GM19438 (cell line): ENCODE measurements at regions not wholly inside any gene's neighbourhood (a gene's known extent, or its start where the extent isn't known, plus 50 kb on each side); places are given as distances from the start of the nearest gene placed in this dataset.

Experiments used
- ATAC-seq: cut with Tn5 transposase; IDR thresholded peaks from one replicate; pipeline ENCODE4 v1.9.1; 2021; ENCODE audit warnings: low read depth; ENCODE audit not compliant: unreplicated experiment

GRCh38 chr10:43816351-43817321, 168.0 kb upstream of the ZNF32 start:
- peak; percentile 99 for ATAC-seq

DNA sequence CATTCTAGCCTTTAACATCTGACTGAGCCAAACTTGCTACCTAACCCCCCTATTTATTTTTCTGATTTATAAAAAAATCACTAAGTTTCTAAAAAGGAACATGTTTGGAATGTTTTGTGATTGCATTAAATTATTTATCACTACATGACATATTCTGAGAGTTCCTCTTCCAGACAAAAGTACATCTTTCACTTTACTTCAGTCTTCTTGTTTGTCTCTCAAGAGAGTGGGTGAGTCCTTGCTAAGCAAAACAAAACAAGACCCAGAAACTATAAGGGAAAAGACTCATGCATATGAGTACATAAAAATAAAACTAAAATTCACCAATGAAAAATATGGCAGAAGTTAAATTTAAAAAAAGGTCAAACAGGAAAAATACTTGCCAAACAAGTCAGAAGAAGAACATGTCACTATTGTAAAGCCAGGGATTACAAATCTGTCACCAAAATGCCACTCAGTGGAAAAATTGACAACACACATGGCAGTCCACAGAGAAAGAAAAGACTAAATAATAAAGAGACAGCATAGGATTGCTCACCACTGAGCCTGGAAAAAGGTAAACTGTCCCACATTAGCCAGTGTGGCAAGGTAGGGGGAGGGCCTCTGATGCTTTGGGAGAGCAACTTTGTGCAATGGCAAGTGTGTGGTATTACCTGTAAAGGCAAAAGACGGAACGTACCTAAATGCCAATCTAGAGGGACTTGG, 166.7 kb upstream of the ZNF32 start:
- ATAC-seq = no peak

DNA sequence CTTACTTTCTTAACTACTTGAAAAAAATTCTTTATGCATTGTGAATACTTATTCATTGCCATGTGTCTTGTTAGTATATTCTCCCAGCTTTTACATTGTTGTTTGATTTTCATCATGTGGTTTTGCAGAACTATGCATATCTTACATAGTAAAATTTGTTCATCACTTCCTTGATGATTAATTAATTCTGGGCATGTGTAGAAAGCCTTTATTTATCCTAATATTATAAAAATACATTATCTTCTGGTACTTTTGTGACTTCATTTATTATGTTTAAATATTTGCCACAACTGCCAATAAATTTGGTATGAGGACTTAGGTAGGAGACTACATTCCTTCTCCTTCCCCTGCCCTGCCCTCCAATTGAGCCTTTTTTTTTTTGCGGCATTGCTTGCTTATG, 166.0 kb upstream of the ZNF32 start:
- no peak for ATAC-seq

GRCh38 chr10:43811871-43812270, 163.2 kb upstream of the ZNF32 start:
- no peak for ATAC-seq

GRCh38 chr10:43809211-43809930, 160.7 kb upstream of the ZNF32 start:
- no peak for ATAC-seq

GRCh38 chr10:43808136-43808535, 159.5 kb upstream of the ZNF32 start:
- peak; percentile 85 for ATAC-seq

GRCh38 chr10:43806831-43807640, 158.4 kb upstream of the ZNF32 start:
- ATAC-seq = no peak

DNA sequence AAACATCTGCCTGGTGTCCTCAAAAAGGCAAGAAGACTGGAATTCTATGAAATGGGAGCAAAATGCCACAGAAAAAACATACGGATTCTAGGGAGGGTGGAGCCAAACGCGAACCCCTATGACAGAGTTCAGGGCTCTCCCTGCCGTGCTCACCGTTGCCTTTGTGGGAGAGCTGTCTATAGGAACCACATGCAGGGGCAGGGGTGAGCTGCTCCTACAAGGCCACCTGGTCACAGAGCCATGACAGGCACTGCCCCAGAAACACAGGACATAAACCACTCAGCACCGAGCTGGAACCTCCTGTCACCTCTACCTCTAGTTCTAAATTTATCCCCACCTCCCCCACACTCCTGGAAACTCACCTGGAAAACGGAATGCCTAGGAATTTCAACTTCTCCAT, 155.1 kb upstream of the ZNF32 start:
- ATAC-seq = no peak

- no peak for ATAC-seq
Observed at GRCh38 chr10:43802988-43803696, 154.5 kb upstream of the ZNF32 start.

GRCh38 chr10:43801626-43802025, 152.9 kb upstream of the ZNF32 start:
- ATAC-seq = no peak

DNA sequence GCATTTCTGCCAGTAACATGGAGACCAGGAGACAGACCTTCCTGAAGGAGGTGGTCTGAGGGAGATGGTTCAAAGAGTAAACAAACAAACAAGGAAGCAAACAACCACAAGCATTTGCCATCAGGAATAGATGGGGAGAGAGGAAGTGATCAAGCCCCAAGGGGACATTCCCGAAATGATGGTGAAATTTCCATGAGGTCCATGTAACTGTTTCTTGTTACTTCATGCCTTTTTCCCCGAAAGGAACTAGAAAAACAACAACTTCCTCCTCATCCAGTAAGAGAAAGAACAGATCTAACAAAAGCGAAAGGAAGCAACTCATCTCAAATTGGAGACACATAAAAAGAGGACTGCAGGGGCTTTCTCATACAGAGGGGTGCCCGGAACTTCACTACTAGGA, 152.5 kb upstream of the ZNF32 start:
- no peak for ATAC-seq

GRCh38 chr10:43796781-43797180, 148.1 kb upstream of the ZNF32 start:
- ATAC-seq = no peak

- ATAC-seq = no peak
Observed at GRCh38 chr10:43795639-43796038, 147.0 kb upstream of the ZNF32 start.

- no peak for ATAC-seq
Observed at GRCh38 chr10:43795093-43795492, 146.4 kb upstream of the ZNF32 start.

GRCh38 chr10:43794181-43794815, 145.6 kb upstream of the ZNF32 start:
- no peak for ATAC-seq

GRCh38 chr10:43793704-43794103, 145.0 kb upstream of the ZNF32 start:
- no peak for ATAC-seq

GRCh38 chr10:43790147-43790546, 141.5 kb upstream of the ZNF32 start:
- ATAC-seq = no peak

DNA sequence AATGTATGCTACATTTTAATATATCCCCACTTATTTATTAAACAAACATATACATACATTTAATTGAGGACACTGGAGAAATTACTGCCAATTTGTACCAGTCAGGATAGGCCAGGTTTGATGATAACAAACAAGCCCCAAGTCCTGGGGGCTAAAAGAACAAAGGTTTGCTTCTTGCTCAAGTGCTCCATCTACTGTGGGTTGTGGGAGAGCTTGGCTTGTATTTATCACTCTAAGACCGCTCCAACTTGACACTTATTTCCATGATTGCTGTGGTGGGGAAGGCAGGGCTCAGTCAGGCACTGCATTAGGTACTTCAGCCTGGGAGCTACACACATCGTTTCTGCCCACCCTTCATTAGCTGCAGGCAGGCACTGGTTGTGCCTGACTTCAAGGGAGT, 136.6 kb upstream of the ZNF32 start:
- ATAC-seq = no peak

- ATAC-seq = no peak
Observed at GRCh38 chr10:43782814-43783213, 134.1 kb upstream of the ZNF32 start.
